Upper lobe of right lung (tissue), 1 donor: ENCODE measurements at regions not wholly inside any gene's neighbourhood (a gene's known extent, or its start where the extent isn't known, plus 50 kb on each side); places are given as distances from the start of the nearest gene placed in this dataset.
A peak's percentile ranks its signal among the peaks of the same experiment; 100 is the strongest.
"Not testable (repeated sequence)": the region's sequence is repeated elsewhere in the genome, so short reads cannot be mapped to it uniquely, and the experiment has no call there.

Experiments used
- ATAC-seq: fragments of 200-7000 bp; cut with Tn5 transposase; one replicate; pipeline ENCODE4 v1.9.1; 2020; ENCODE audit warnings: mild to moderate bottlenecking, moderate library complexity
- DNase-seq: peaks from one replicate; pipeline ENCODE4 v3.0.0-alpha.2; 2020
- H3K27ac ChIP-seq: fragments of 200-600 bp; one replicate; pipeline ENCODE4 v1.8.0; 2022
- H3K27me3 ChIP-seq: fragments of 200-600 bp; one replicate; pipeline ENCODE4 v1.8.0; 2022; ENCODE audit warnings: mild to moderate bottlenecking
- H3K36me3 ChIP-seq: fragments of 200-600 bp; one replicate; pipeline ENCODE4 v1.8.0; 2022
- H3K4me1 ChIP-seq: fragments of 200-600 bp; one replicate; pipeline ENCODE4 v1.8.0; 2022
- H3K4me3 ChIP-seq: fragments of 200-600 bp; one replicate; pipeline ENCODE4 v1.8.0; 2022; ENCODE audit warnings: mild to moderate bottlenecking
- H3K9me3 ChIP-seq: fragments of 200-600 bp; one replicate; pipeline ENCODE4 v1.8.0; 2022
- intact Hi-C: fragments of 100-400 bp; cut with DNase I; formaldehyde crosslinking; loops from one replicate; pipeline ENCODE4 v1.11.0; 2022
- TF ChIP-seq, protein P1 (sequence below): fragments of 200-600 bp; IDR thresholded peaks from one replicate; pipeline ENCODE4 v1.8.0; 2022; ENCODE audit warnings: antibody characterized with exemption
- donor health status: DM: no; HTN: yes; CAD: no; lungs with severe emphysema.

DNA sequence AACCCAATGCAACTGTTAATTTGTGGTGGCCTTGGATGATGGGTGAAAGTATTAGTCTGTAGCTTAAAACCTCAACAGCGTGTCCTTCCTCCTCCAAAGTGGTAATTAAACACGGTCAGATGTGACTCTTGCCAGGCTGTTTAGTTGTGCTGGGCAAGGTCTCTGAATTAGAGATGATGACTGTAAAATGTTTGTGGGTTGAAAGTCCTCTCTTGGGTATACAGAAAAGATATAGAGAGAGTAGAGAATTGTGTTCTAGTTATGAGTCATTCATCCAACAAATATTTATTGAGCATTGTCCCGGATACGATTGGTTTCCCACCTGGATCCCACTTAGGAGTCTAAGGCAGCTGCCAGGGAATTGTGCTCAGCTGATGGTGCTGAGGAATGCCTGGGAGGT is 343.7 kb downstream of the NPIPA7 start:
- H3K4me1 ChIP-seq, H3K9me3 ChIP-seq, H3K36me3 ChIP-seq, H3K27me3 ChIP-seq, H3K27ac ChIP-seq, DNase-seq, ATAC-seq, intact Hi-C loops, H3K4me3 ChIP-seq: not testable (repeated sequence)

DNA sequence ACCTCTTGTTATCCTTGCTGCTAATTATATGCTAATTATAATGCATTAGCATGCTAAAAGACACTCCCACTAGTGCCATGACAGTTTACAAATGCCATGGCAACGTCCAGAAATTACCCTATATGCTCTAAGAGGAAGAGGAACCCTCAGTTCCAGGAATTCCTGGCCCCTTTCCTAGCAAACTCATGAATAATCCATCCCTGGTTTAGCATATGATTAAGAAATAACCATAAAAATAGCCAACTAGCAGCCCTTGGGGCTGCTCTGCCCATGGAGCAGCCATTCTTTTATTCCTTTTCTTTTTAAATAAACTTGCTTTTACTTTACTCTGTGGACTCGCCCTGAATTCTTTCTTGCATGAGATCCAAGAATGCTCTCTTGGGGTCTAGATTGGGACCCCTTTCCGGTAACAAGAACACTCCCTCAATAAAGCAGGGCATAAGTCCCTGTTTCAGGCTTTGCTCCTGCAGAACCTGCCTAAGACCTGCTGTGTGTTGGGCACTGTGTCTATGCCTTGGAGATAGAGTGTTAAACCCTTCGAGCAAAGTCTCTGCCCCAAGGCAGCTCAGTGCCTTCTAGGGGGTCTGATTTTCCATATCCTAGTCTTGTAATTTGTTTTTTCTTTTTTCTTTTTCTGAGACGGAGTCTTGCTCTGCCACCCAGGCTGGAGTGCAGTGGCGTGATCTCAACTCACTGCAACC is 345.0 kb downstream of the NPIPA7 start:
- not testable (repeated sequence) for H3K9me3 ChIP-seq

DNA sequence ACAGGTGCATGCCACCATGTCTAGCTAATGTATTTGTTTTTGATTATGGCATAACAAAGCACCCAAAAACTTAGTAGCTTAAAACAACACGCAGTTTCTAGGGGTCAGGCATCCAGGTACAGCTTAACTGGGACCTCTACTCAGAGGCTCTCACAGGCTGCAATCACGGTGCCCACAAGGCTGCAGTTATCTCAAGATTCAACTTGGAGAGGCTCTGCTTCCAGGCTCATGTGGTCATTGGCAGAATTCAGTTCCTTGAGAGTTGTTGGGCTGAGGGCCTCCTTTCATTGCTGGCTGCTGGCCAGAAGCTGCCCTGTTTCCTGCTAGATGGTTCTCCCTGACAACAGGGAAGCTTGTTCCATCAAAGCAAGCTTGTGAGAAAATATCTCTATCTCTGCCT is 348.1 kb downstream of the NPIPA7 start:
- intact Hi-C loops, H3K27ac ChIP-seq, H3K4me1 ChIP-seq, H3K36me3 ChIP-seq, H3K27me3 ChIP-seq, H3K9me3 ChIP-seq, H3K4me3 ChIP-seq, DNase-seq: not testable (repeated sequence)
- ATAC-seq, result peak; percentile 66

More for the DNA sequence above, 345.0 kb downstream of the NPIPA7 start:
- intact Hi-C loops, H3K27ac ChIP-seq, H3K4me3 ChIP-seq, ATAC-seq, DNase-seq, H3K36me3 ChIP-seq, H3K27me3 ChIP-seq, H3K4me1 ChIP-seq: not testable (repeated sequence)

DNA sequence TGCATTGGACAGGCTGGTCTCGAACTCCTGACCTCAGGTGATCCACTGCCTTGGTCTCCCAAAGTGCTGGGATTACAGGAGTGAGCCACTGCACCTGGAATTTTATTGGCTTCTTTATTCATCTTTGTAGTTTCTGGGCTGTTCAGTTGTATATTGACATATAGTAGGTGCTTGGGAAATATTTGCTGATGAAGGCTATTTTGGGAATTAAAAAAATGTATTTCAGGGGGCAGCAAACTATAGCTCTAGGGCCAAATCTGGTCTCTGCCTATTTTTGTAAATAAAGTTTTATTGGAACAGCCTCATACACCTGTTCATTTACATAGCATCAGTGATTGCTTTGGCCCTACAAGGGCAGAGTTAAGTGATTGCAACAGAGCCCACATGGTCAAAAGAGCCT is 363.6 kb downstream of the NPIPA7 start:
- intact Hi-C loops, result not testable (repeated sequence)

DNA sequence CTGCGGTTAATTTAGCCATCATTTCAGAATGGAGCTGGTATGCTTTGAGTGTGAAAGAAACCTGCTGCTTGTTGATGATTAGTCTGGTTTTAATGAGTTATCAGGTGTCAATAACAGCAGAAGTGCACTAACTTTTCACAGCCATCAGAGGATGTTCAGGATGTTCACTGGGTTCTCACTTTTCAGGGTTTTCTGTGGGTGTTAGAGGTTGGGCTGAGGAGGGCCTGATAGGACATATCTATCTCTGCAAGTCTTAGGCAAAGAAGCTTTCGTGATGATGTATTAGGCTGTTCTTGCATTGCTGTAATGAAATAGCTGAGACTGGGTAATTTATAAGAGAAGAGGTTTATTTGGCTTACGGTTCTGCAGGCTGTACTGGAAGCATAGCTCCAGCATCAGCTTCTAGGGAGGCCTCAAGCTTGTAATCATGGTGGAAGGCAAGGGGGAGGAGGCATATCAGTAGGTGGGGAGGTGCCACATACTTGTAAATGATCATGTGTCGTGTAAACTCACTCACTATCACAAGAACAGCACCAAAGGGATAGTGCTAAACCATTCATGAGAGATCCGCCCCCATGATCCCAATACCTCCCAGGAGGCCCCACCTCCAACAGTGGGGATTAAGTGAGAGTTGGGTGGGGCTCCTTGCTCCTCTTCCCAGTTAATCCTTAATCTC is 376.2 kb downstream of the NPIPA7 start:
- H3K4me1 ChIP-seq, intact Hi-C loops, H3K4me3 ChIP-seq, ATAC-seq, H3K27ac ChIP-seq, H3K36me3 ChIP-seq, H3K9me3 ChIP-seq, DNase-seq, H3K27me3 ChIP-seq: not testable (repeated sequence)

More for the DNA sequence above, 363.6 kb downstream of the NPIPA7 start:
- not testable (repeated sequence) for H3K4me1 ChIP-seq, H3K36me3 ChIP-seq, H3K9me3 ChIP-seq, H3K4me3 ChIP-seq, DNase-seq, ATAC-seq, H3K27me3 ChIP-seq, H3K27ac ChIP-seq

DNA sequence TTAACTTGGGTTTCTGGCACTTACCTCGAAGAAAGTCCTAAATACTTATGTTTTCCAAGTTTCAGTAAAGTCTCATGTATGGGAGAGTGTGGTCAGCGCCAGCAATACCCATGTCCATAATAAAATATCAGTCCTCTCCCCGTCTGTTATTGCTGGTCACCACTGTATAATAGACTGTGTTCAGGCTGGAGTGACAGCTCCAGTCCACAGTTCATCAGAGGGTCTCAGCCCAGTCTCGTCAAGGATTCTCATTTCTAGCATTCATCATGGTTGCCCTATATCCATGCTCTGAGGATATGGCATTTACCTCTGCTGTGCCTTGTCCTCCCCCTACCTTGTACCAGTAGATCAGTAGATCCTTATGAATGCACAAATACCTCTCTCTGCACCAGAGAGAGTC is 384.5 kb downstream of the NPIPA7 start:
- intact Hi-C loops, result no loop called here
- Histone ChIP-seq H3K36me3 (no peaks in the 10 kb centered on the region), H3K27ac (no peak overlapping the region), H3K4me1 (no peaks in the 10 kb centered on the region), H3K9me3 (no peaks in the 10 kb centered on the region), H3K27me3 (no peaks in the 10 kb centered on the region), H3K4me3 (no peak overlapping the region)
- no peak for DNase-seq
- ATAC-seq, result no peak
- TF ChIP-seq, protein P1, sequence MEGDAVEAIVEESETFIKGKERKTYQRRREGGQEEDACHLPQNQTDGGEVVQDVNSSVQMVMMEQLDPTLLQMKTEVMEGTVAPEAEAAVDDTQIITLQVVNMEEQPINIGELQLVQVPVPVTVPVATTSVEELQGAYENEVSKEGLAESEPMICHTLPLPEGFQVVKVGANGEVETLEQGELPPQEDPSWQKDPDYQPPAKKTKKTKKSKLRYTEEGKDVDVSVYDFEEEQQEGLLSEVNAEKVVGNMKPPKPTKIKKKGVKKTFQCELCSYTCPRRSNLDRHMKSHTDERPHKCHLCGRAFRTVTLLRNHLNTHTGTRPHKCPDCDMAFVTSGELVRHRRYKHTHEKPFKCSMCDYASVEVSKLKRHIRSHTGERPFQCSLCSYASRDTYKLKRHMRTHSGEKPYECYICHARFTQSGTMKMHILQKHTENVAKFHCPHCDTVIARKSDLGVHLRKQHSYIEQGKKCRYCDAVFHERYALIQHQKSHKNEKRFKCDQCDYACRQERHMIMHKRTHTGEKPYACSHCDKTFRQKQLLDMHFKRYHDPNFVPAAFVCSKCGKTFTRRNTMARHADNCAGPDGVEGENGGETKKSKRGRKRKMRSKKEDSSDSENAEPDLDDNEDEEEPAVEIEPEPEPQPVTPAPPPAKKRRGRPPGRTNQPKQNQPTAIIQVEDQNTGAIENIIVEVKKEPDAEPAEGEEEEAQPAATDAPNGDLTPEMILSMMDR, result no peak

DNA sequence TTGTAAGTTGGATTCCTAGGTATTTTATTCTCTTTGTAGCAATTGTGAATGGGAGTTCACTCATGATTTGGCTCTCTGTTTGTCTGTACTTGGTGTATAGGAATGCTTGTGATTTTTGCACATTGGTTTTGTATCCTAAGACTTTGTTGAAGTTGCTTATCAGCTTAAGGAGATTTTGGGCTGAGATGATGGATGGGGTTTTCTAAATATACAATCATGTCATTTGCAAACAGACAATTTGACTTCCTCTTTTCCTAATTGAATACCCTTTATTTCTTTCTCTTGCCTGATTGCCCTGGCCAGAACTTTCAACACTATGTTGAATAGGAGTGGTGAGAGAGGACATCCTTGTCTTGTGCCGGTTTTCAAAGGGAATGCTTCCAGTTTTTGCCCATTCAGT is 391.8 kb downstream of the NPIPA7 start:
- H3K27me3 ChIP-seq, H3K36me3 ChIP-seq, H3K4me1 ChIP-seq, H3K4me3 ChIP-seq, intact Hi-C loops, ATAC-seq, H3K27ac ChIP-seq, DNase-seq, H3K9me3 ChIP-seq: not testable (repeated sequence)

DNA sequence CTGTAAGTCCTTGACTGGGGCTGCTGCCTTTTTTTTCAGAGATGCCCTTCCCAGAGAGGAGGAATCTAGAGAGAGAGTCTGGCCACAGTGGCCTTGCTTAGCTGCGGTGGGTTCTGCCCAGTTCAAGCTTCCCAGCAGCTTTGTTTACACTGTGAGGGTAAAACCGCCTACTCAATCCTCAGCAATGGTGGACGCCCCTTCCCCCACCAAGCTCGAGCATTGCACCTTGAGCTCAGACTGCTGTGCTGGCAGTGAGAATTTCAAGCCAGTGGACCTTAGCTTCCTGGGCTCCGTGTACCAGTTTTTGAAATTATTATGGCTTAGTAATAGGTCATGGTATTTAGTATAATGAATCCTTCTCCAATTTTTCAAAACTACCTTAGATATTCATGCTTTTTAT is 395.4 kb downstream of the NPIPA7 start:
- H3K9me3 ChIP-seq, result no peaks in the 10 kb centered on the region
- TF ChIP-seq, protein P1, result no peak
- intact Hi-C loops, result no loop called here
- H3K36me3 ChIP-seq, result no peaks in the 10 kb centered on the region
- H3K27me3 ChIP-seq, result peaks cover 5% of the 10 kb centered on the region
- H3K4me3 ChIP-seq, result no peak overlapping the region
- H3K27ac ChIP-seq, result no peak overlapping the region
- H3K4me1 ChIP-seq, result no peaks in the 10 kb centered on the region
- DNase-seq (no peak), ATAC-seq (no peak)

DNA sequence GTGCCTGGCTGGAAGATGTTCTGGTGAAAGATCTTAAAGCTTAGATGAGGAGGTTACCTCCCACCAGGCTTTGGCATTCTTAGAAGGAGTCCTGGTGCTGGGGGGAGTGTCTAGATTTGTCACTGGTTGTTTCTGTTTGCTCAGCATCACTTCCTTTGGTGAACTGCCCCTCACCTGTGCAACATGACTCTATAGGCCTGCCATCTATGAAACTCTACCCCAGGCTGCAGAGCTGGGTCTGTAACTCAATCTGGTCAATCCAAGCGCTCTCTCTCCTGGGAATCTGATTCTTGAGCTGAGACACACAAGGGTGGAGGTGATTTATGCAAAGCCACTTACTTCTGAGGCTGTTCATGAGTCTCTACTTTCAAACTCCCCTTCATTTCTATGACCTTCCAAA is 399.4 kb downstream of the NPIPA7 start:
- intact Hi-C loops, result no loop called here

More for the DNA sequence above, 399.4 kb downstream of the NPIPA7 start:
- DNase-seq, result no peak
- no peak for ATAC-seq
- Histone ChIP-seq H3K36me3 (no peaks in the 10 kb centered on the region), H3K27me3 (peaks cover 5% of the 10 kb centered on the region), H3K27ac (no peak overlapping the region), H3K4me3 (no peak overlapping the region), H3K9me3 (no peaks in the 10 kb centered on the region), H3K4me1 (no peaks in the 10 kb centered on the region)
- TF ChIP-seq, protein P1, result no peak
